ENCODE measurements at regions not wholly inside any gene's neighbourhood (a gene's known extent, or its start where the extent isn't known, plus 50 kb on each side); places are given as distances from the start of the nearest gene placed in this dataset.
"Not testable (repeated sequence)": the region's sequence is repeated elsewhere in the genome, so short reads cannot be mapped to it uniquely, and the experiment has no call there.

GRCh38 chr11:37967635-37968034 is 1369.6 kb upstream of the RAG2 start:
- FAIRE-seq, result no peak

GRCh38 chr11:37963440-37963839 is 1365.4 kb upstream of the RAG2 start:
- no peak for FAIRE-seq

- no peak for FAIRE-seq
Measured at GRCh38 chr11:37957717-37958116, 1359.7 kb upstream of the RAG2 start.

- no peak for FAIRE-seq
Measured at GRCh38 chr11:37951996-37952395, 1354.0 kb upstream of the RAG2 start.

- no peak for FAIRE-seq
Measured at GRCh38 chr11:37948258-37948657, 1350.2 kb upstream of the RAG2 start.

GRCh38 chr11:37947821-37948220 is 1349.8 kb upstream of the RAG2 start:
- no peak for FAIRE-seq

- FAIRE-seq, result no peak
Measured at GRCh38 chr11:37946155-37946766, 1348.2 kb upstream of the RAG2 start.

GRCh38 chr11:37942081-37942480 is 1344.0 kb upstream of the RAG2 start:
- no peak for FAIRE-seq

- FAIRE-seq, result no peak
Measured at GRCh38 chr11:37929100-37929653, 1331.1 kb upstream of the RAG2 start.

GRCh38 chr11:37926772-37927171 is 1328.7 kb upstream of the RAG2 start:
- no peak for FAIRE-seq

- no peak for FAIRE-seq
Measured at GRCh38 chr11:37916331-37916730, 1318.3 kb upstream of the RAG2 start.

- no peak for FAIRE-seq
Measured at GRCh38 chr11:37914859-37915258, 1316.8 kb upstream of the RAG2 start.

- FAIRE-seq, result no peak
Measured at GRCh38 chr11:37908219-37908548, 1310.1 kb upstream of the RAG2 start.

- FAIRE-seq, result no peak
Measured at GRCh38 chr11:37907436-37908218, 1309.6 kb upstream of the RAG2 start.

GRCh38 chr11:37905707-37906417 is 1307.8 kb upstream of the RAG2 start:
- FAIRE-seq, result no peak

GRCh38 chr11:37896016-37896415 is 1298.0 kb upstream of the RAG2 start:
- FAIRE-seq, result no peak

GRCh38 chr11:37881741-37882140 is 1283.7 kb upstream of the RAG2 start:
- no peak for FAIRE-seq

- no peak for FAIRE-seq
Measured at GRCh38 chr11:37861671-37862070, 1263.6 kb upstream of the RAG2 start.

GRCh38 chr11:37858806-37859537 is 1260.9 kb upstream of the RAG2 start:
- not testable (repeated sequence) for FAIRE-seq

GRCh38 chr11:37858398-37858797 is 1260.4 kb upstream of the RAG2 start:
- no peak for FAIRE-seq

GRCh38 chr11:37857726-37858125 is 1259.7 kb upstream of the RAG2 start:
- no peak for FAIRE-seq

- FAIRE-seq, result no peak
Measured at GRCh38 chr11:37849706-37850105, 1251.7 kb upstream of the RAG2 start.

GRCh38 chr11:37843603-37844002 is 1245.6 kb upstream of the RAG2 start:
- no peak for FAIRE-seq

All from G401.6 (cell line).